ENCODE measurements at regions not wholly inside any gene's neighbourhood (a gene's known extent, or its start where the extent isn't known, plus 50 kb on each side); places are given as distances from the start of the nearest gene placed in this dataset.

DNA sequence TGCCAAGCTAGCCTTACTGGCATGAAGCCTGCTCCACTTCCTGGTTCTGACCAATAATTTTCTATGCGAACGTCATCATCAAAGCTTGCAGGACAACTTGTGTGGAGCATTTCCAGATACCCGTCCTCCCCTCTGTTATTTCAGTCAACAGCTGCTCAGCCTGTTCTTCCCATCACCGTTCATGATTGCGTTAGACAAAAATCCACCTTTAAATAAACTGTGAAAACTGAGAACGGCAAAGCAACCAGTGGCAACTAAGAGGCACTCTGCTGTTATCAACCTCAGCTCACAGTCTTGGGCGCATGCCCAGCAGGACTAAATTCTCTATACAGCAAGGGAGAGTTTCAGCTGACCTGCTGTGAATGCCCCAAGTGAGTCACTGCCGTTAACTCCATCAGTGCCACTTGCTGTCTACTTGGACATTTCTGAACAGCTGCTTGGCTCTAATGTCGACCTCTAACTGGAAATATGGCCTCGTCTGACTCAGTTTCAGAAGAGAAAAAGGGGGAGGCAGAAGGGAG lies 207.4 kb upstream of the RUNX1 start (continued):
- TF ChIP-seq RBAK (tag by site-specific recombination; IDR thresholded peaks at IDR 0.05) (no peak; the same call in 1 of the 2 replicates), ZNF660 (tag by site-specific recombination; IDR thresholded peaks at IDR 0.05) (peak; percentile 97), ZNF37A (tag by site-specific recombination; IDR thresholded peaks at IDR 0.05) (no peak), PRDM1 (tag by site-specific recombination; IDR thresholded peaks at IDR 0.05) (peak; percentile 93), ZNF629 (tag by site-specific recombination; IDR thresholded peaks at IDR 0.05) (peak; percentile 85), ZNF23 (tag by site-specific recombination; IDR thresholded peaks at IDR 0.05; ENCODE audit: borderline replicate concordance) (no peak), ZNF510 (tag by site-specific recombination; IDR thresholded peaks at IDR 0.05; ENCODE audit: insufficient replicate concordance) (no peak), ZBTB17 (tag by site-specific recombination; IDR thresholded peaks at IDR 0.05) (peak; percentile 95), HOXC10 (CRISPR knock-in tag; IDR thresholded peaks at IDR 0.05) (no peak), SP2 (tag by site-specific recombination; IDR thresholded peaks at IDR 0.05) (no peak), ZNF501 (tag by site-specific recombination; IDR thresholded peaks at IDR 0.05) (no peak), ZNF747 (tag by site-specific recombination; IDR thresholded peaks at IDR 0.05) (no peak), GFI1B (tag by site-specific recombination; IDR thresholded peaks at IDR 0.05) (no peak), ZEB2 (tag by site-specific recombination; IDR thresholded peaks at IDR 0.05) (peak; percentile 68), ZNF549 (tag by site-specific recombination; IDR thresholded peaks at IDR 0.05) (no peak), ZNF658 (tag by site-specific recombination; IDR thresholded peaks at IDR 0.05) (no peak), SCRT2 (tag by site-specific recombination; IDR thresholded peaks at IDR 0.05) (peak; percentile 100), ZFP41 (tag by site-specific recombination; IDR thresholded peaks at IDR 0.05; ENCODE audit: borderline replicate concordance) (no peak), ZNF221 (tag by site-specific recombination; IDR thresholded peaks at IDR 0.05; ENCODE audit: borderline replicate concordance) (no peak), ZNF350 (tag by site-specific recombination; IDR thresholded peaks at IDR 0.05) (no peak), ZFP37 (tag by site-specific recombination; IDR thresholded peaks at IDR 0.05) (no peak)
- TF ChIP-seq, protein P1, sequence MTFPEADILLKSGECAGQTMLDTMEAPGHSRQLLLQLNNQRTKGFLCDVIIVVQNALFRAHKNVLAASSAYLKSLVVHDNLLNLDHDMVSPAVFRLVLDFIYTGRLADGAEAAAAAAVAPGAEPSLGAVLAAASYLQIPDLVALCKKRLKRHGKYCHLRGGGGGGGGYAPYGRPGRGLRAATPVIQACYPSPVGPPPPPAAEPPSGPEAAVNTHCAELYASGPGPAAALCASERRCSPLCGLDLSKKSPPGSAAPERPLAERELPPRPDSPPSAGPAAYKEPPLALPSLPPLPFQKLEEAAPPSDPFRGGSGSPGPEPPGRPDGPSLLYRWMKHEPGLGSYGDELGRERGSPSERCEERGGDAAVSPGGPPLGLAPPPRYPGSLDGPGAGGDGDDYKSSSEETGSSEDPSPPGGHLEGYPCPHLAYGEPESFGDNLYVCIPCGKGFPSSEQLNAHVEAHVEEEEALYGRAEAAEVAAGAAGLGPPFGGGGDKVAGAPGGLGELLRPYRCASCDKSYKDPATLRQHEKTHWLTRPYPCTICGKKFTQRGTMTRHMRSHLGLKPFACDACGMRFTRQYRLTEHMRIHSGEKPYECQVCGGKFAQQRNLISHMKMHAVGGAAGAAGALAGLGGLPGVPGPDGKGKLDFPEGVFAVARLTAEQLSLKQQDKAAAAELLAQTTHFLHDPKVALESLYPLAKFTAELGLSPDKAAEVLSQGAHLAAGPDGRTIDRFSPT (tag by site-specific recombination; IDR thresholded peaks at IDR 0.05): no peak
- TF ChIP-seq, protein P2, sequence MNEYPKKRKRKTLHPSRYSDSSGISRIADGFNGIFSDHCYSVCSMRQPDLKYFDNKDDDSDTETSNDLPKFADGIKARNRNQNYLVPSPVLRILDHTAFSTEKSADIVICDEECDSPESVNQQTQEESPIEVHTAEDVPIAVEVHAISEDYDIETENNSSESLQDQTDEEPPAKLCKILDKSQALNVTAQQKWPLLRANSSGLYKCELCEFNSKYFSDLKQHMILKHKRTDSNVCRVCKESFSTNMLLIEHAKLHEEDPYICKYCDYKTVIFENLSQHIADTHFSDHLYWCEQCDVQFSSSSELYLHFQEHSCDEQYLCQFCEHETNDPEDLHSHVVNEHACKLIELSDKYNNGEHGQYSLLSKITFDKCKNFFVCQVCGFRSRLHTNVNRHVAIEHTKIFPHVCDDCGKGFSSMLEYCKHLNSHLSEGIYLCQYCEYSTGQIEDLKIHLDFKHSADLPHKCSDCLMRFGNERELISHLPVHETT (tag by site-specific recombination; IDR thresholded peaks at IDR 0.05): peak; percentile 87
- TF ChIP-seq, protein P3, sequence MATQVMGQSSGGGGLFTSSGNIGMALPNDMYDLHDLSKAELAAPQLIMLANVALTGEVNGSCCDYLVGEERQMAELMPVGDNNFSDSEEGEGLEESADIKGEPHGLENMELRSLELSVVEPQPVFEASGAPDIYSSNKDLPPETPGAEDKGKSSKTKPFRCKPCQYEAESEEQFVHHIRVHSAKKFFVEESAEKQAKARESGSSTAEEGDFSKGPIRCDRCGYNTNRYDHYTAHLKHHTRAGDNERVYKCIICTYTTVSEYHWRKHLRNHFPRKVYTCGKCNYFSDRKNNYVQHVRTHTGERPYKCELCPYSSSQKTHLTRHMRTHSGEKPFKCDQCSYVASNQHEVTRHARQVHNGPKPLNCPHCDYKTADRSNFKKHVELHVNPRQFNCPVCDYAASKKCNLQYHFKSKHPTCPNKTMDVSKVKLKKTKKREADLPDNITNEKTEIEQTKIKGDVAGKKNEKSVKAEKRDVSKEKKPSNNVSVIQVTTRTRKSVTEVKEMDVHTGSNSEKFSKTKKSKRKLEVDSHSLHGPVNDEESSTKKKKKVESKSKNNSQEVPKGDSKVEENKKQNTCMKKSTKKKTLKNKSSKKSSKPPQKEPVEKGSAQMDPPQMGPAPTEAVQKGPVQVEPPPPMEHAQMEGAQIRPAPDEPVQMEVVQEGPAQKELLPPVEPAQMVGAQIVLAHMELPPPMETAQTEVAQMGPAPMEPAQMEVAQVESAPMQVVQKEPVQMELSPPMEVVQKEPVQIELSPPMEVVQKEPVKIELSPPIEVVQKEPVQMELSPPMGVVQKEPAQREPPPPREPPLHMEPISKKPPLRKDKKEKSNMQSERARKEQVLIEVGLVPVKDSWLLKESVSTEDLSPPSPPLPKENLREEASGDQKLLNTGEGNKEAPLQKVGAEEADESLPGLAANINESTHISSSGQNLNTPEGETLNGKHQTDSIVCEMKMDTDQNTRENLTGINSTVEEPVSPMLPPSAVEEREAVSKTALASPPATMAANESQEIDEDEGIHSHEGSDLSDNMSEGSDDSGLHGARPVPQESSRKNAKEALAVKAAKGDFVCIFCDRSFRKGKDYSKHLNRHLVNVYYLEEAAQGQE (tag by site-specific recombination; IDR thresholded peaks at IDR 0.05): no peak
- TF ChIP-seq, protein P4, sequence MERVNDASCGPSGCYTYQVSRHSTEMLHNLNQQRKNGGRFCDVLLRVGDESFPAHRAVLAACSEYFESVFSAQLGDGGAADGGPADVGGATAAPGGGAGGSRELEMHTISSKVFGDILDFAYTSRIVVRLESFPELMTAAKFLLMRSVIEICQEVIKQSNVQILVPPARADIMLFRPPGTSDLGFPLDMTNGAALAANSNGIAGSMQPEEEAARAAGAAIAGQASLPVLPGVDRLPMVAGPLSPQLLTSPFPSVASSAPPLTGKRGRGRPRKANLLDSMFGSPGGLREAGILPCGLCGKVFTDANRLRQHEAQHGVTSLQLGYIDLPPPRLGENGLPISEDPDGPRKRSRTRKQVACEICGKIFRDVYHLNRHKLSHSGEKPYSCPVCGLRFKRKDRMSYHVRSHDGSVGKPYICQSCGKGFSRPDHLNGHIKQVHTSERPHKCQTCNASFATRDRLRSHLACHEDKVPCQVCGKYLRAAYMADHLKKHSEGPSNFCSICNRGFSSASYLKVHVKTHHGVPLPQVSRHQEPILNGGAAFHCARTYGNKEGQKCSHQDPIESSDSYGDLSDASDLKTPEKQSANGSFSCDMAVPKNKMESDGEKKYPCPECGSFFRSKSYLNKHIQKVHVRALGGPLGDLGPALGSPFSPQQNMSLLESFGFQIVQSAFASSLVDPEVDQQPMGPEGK (tag by site-specific recombination; IDR thresholded peaks at IDR 0.05): peak; percentile 60
- TF ChIP-seq, protein P5, sequence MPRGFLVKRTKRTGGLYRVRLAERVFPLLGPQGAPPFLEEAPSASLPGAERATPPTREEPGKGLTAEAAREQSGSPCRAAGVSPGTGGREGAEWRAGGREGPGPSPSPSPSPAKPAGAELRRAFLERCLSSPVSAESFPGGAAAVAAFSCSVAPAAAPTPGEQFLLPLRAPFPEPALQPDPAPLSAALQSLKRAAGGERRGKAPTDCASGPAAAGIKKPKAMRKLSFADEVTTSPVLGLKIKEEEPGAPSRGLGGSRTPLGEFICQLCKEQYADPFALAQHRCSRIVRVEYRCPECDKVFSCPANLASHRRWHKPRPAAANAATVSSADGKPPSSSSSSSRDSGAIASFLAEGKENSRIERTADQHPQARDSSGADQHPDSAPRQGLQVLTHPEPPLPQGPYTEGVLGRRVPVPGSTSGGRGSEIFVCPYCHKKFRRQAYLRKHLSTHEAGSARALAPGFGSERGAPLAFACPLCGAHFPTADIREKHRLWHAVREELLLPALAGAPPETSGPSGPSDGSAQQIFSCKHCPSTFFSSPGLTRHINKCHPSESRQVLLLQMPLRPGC (tag by site-specific recombination; IDR thresholded peaks at IDR 0.05): peak; percentile 72; the same call in 1 of the 2 replicates
- TF ChIP-seq, protein P6, sequence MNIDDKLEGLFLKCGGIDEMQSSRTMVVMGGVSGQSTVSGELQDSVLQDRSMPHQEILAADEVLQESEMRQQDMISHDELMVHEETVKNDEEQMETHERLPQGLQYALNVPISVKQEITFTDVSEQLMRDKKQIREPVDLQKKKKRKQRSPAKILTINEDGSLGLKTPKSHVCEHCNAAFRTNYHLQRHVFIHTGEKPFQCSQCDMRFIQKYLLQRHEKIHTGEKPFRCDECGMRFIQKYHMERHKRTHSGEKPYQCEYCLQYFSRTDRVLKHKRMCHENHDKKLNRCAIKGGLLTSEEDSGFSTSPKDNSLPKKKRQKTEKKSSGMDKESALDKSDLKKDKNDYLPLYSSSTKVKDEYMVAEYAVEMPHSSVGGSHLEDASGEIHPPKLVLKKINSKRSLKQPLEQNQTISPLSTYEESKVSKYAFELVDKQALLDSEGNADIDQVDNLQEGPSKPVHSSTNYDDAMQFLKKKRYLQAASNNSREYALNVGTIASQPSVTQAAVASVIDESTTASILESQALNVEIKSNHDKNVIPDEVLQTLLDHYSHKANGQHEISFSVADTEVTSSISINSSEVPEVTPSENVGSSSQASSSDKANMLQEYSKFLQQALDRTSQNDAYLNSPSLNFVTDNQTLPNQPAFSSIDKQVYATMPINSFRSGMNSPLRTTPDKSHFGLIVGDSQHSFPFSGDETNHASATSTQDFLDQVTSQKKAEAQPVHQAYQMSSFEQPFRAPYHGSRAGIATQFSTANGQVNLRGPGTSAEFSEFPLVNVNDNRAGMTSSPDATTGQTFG (tag by site-specific recombination; IDR thresholded peaks at IDR 0.05; ENCODE audit: borderline replicate concordance): no peak
- TF ChIP-seq, protein P7, sequence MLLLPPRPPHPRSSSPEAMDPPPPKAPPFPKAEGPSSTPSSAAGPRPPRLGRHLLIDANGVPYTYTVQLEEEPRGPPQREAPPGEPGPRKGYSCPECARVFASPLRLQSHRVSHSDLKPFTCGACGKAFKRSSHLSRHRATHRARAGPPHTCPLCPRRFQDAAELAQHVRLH (tag by site-specific recombination; IDR thresholded peaks at IDR 0.05): no peak

Data from HEK293 (cell line).